DOHH2 (cell line): ENCODE measurements at regions not wholly inside any gene's neighbourhood (a gene's known extent, or its start where the extent isn't known, plus 50 kb on each side); places are given as distances from the start of the nearest gene placed in this dataset.

Experiments used
- EZH2phosphoT487 ChIP-seq: fragments of 200-600 bp; sonication (generic); IDR thresholded peaks from 2 replicates; pipeline ENCODE4 v1.6.1; 2017; ENCODE audit warnings: borderline replicate concordance, mild to moderate bottlenecking, antibody characterized with exemption, low read length, moderate library complexity, mixed read lengths
- TF ChIP-seq, protein P1 (sequence below): fragments of 200-600 bp; sonication (generic); IDR thresholded peaks from one replicate; pipeline ENCODE4 v1.5.1; 2014; ENCODE audit warnings: antibody characterized with exemption, mild to moderate bottlenecking, low read depth, low read length; ENCODE audit not compliant: poor library complexity, severe bottlenecking

DNA sequence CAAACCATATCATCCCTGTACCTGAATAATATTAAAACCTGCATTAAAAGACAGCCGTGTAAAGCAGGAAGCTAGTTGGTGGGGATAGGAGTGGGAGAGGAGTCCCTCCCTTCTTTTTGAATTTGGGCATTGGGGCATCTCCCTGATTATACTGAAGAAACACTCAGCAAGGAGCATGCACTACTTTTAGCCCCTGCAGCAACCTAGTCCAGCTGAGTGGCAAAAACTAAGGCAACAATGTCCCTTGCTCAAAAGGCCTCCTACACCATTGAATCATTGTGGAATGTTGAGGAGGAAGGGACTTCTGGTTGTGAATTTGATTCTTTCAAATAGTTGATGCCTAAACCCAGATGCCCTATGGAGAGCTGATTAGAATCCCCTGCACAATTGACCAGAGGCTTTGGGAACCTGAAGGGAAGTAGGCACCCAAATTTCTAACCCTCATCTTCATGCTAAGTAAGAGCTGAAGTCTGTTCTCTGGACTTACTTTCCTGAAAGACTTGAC, 111.7 kb downstream of the DDX1 start:
- TF ChIP-seq, protein P1, sequence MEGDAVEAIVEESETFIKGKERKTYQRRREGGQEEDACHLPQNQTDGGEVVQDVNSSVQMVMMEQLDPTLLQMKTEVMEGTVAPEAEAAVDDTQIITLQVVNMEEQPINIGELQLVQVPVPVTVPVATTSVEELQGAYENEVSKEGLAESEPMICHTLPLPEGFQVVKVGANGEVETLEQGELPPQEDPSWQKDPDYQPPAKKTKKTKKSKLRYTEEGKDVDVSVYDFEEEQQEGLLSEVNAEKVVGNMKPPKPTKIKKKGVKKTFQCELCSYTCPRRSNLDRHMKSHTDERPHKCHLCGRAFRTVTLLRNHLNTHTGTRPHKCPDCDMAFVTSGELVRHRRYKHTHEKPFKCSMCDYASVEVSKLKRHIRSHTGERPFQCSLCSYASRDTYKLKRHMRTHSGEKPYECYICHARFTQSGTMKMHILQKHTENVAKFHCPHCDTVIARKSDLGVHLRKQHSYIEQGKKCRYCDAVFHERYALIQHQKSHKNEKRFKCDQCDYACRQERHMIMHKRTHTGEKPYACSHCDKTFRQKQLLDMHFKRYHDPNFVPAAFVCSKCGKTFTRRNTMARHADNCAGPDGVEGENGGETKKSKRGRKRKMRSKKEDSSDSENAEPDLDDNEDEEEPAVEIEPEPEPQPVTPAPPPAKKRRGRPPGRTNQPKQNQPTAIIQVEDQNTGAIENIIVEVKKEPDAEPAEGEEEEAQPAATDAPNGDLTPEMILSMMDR, result no peak
- TF ChIP-seq EZH2phosphoT487, result no peak
